Breast epithelium (tissue), 3 donors: ENCODE measurements at regions not wholly inside any gene's neighbourhood (a gene's known extent, or its start where the extent isn't known, plus 50 kb on each side); places are given as distances from the start of the nearest gene placed in this dataset.

Experiments
- CTCF ChIP-seq, 3 donors: fragments of 450-650 bp; IDR thresholded peaks; one replicate each; pipeline ENCODE4 v1.5.1; 2016 to 2017; ENCODE audit warnings: antibody characterized with exemption in 3 of 3, mild to moderate bottlenecking in 3 of 3, moderate library complexity in 3 of 3
- POLR2A ChIP-seq: fragments of 450-650 bp; IDR thresholded peaks from one replicate; pipeline ENCODE4 v1.6.1; 2016; ENCODE audit warnings: antibody characterized with exemption, mild to moderate bottlenecking, moderate library complexity
- POLR2AphosphoS5 ChIP-seq, 3 donors: sonication (generic); formaldehyde crosslinking; IDR thresholded peaks; one replicate each; pipeline ENCODE4 v1.6.1; 2017; ENCODE audit warnings: antibody characterized with exemption in 3 of 3

GRCh38 chr4:138037696-138038095, 204.5 kb downstream of the SLC7A11 start:
- TF ChIP-seq CTCF (IDR thresholded peaks at IDR 0.05) = no peak
- TF ChIP-seq POLR2A = no peak
- no peak for TF ChIP-seq POLR2AphosphoS5 (IDR thresholded peaks at IDR 0.05)
